Erythroblast (primary cell): ENCODE measurements at regions not wholly inside any gene's neighbourhood (a gene's known extent, or its start where the extent isn't known, plus 50 kb on each side); places are given as distances from the start of the nearest gene placed in this dataset.

Source experiments
- GATA1 ChIP-seq: IDR thresholded peaks from 2 replicates; pipeline ENCODE4 v1.6.1; 2011; ENCODE audit warnings: low read depth, mild to moderate bottlenecking, control low read depth, low read length, moderate library complexity
- POLR2A ChIP-seq: IDR thresholded peaks from 2 replicates; pipeline ENCODE4 v1.6.1; 2011; ENCODE audit warnings: mild to moderate bottlenecking, low read length

DNA sequence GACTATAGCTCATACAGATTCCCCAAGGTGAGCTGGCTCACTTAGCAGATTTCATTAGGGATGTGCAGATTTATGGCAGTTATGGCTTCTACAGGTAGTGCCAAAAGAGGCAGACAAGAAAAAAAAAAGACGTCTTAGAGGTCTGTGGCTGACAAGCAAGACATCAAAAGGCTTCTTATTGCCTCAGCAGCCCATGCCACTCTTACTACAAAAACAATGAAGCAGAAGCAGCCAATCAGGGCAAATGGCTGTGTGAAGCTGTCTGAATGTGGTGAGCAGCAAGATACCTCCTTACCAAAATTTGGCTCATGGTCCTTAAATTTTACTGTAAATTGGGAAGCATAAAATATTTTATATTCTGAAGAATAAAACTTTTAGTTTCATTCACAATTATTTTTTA is 557.5 kb upstream of the GOLIM4 start:
- no peak for TF ChIP-seq POLR2A
- TF ChIP-seq GATA1: no peak
